ENCODE measurements at regions not wholly inside any gene's neighbourhood (a gene's known extent, or its start where the extent isn't known, plus 50 kb on each side); places are given as distances from the start of the nearest gene placed in this dataset.

GRCh38 chr18:46226461-46226860 is 122.3 kb downstream of the HAUS1 start:
- no peak for TF ChIP-seq SP1 (IDR thresholded peaks at IDR 0.05)
- TF ChIP-seq BHLHE40 (IDR thresholded peaks at IDR 0.05; ENCODE audit: borderline replicate concordance): no peak
- TF ChIP-seq CTBP1 (IDR thresholded peaks at IDR 0.05; ENCODE audit: borderline replicate concordance): no peak
- TF ChIP-seq ELF4 (IDR thresholded peaks at IDR 0.05): no peak
- no peak for TF ChIP-seq SUZ12 (IDR thresholded peaks at IDR 0.05)
